ENCODE measurements at regions not wholly inside any gene's neighbourhood (a gene's known extent, or its start where the extent isn't known, plus 50 kb on each side); places are given as distances from the start of the nearest gene placed in this dataset.

DNA sequence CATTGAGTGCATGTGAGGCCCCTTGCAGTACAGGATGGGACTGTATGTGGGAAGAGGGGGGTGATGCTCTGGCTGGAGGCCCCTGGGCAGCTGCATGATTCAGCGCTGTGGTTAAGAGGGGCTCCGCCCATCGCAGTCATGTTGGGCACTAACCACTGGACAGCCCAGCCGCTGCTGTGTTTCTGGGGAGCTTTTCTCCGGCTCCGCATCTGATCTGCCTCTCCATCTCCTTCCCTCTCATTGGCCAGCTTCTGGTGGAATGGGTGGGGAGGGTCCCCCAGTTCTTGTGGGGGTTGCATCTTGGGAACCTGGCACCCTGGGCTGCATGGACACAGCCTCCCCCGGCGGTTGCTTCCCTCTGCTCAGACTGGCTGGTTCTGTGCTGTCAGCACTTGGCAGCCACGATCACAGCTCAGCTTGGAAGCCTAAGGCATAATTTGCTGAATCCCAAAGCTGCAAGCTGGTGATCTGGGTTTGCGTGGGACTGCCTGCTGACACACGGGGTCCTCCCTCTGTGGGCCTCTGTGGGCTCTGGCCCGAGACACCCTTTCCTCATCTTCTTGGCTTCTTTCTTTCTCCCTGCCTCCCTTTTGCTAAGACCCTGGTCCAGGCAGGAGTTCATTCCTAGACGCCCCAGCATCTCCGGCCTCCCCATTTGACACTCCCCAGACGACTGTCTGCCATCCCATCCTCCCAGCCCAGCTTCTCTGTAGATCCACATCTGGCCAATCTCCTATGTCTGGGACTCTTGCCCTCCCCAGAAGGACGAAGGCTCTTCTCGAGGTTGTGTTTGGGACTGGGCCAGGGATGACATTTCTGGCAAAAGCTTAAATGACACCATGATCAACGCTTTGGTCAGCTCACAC lies 168.3 kb downstream of the SEC14L1 start:
- no peak for DNase-seq

DNA sequence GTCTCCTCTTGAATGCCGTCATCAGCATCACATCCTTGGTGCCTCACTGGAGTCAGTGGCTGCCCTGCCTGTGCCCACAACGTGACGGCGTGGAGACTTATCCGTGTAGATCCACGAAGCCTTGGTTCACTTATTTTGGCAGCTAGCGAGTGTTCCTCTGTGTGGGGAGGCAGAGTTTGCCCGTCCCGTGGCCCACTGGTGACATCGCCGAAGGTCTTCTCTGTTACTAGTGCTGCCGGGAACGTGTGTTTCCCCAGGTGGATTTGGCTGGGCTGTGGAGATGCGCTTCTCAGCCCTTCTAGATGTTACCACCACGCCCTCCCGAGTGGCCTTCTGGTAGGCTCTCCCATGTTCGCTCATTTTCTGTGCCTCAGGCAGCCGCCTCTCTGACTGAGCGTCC lies 169.6 kb downstream of the SEC14L1 start:
- DNase-seq, result no peak

DNA sequence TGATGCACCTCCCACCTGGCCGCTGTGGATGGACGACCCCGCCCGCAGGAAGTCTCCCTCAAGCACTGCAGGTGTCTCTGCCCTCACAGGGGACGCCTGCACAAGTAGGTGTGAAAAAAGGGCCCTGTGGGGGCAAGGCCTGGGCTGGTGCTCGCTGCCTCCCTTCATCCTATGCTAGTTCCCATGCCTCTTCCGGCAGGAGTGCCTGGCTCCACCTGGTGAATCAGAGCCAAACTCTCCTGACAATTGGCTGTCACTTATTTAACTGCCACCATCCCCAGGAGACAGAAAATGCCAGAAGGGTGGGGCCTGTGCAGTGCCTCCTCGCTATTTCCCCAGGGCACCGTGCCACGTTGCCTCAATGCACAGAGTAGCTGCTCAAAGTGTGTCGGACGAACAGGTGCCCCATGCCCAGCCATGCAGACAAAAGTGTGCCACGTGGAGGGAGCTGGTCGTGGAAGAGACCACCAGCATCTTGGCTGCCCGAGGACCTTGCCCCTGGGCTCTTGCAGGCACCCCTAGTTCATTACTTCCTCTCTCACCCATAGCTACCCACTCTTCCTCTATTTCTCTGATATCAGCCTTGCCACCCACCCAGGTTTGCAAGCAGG lies 170.7 kb downstream of the SEC14L1 start:
- no peak for DNase-seq

GRCh38 chr17:77312061-77312701 lies 171.4 kb downstream of the SEC14L1 start:
- DNase-seq, result no peak

- DNase-seq, result no peak
Observed at GRCh38 chr17:77312786-77313599, 172.2 kb downstream of the SEC14L1 start.

- DNase-seq, result no peak
Observed at GRCh38 chr17:77313831-77314230, 173.1 kb downstream of the SEC14L1 start.

DNA sequence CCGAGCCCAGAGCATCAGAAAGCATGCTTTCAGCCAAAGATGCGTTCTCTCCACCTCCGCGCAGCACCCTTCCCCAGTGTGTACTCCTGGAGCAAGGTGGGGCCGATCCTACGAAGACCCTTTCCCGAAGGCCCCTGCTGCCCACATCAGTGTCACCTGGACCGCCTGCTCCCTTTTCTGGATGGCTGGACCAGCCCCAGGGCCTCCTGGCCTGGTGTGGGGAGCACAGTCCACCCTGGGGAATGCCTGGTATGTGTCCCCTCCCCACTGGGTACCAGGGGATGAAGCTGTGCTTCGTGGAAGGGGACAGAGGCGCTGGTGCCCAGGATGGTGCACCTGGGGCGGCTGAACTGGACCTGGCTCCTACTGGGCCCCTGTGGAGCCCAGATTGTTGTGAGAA lies 173.8 kb downstream of the SEC14L1 start:
- DNase-seq, result no peak

DNA sequence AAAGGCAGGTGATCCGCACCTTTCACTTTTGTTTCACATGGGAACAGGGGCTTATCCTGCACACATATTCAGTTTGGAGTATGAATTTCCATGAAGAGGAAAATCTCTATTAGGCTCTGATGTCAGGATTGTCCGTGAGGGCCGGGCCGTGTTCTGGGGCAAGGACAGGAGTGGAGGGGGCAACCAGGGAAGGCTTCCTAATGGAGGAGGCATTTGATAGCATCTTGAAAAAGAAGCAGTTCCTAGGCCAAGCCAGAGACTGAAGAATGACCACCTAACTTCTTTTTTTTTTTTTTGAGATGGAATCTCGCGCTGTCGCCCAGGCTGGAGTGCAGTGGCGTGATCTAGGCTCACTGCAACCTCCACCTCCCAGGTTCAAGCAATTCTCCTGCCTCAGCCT lies 174.2 kb downstream of the SEC14L1 start:
- no peak for DNase-seq

DNA sequence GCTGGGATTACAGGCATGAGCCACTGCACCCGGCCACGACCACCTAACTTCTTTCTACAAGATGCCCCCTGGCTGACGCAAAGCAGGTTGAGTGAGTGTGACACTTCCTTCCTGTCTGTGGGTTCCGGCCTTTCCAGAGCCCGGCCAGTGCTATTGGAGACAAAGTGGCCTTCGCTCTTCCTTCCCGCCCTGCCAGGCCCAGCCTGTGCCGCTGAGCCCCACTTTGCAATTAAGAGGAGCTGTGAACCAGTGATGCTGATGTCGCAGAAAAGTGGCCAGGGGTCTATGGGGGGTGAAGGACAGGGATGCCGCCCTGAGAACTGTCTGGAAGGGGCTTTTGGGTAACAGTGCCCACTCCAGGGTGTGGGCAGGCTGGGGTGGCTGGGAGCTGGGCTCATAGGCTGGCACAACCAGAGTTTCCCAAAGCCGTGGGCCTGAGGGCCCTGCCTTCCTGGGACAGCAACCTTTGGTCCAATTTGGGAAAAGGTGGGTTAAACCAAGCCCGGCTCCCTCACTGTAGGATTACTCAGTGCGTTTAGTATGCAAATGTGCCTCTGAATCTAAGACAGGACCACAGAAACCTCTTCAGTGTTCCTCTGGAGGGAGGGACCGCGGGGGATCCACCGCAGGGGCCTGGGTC lies 174.9 kb downstream of the SEC14L1 start:
- DNase-seq, result no peak

- no peak for DNase-seq
Observed at GRCh38 chr17:77316191-77316641, 175.4 kb downstream of the SEC14L1 start.

DNA sequence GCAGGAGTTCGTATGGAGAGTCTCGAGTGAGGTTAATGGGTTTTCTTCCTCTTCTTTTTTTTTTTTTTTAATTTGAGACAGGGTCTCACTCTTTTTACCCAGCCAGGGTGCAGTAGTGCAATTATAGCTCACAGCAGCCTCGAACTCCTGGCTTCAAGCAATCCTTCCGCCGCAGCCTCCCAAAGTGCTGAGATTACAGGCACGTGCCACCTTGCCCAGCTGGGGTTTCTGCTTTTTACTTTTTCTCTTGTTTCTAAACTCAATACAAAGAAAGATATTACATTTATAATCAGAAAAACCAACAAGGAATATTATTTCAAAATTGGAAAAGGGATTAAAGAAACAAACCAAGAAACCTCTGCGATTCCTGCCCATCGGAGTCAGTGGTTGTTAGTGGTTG lies 175.9 kb downstream of the SEC14L1 start:
- DNase-seq, result no peak

DNA sequence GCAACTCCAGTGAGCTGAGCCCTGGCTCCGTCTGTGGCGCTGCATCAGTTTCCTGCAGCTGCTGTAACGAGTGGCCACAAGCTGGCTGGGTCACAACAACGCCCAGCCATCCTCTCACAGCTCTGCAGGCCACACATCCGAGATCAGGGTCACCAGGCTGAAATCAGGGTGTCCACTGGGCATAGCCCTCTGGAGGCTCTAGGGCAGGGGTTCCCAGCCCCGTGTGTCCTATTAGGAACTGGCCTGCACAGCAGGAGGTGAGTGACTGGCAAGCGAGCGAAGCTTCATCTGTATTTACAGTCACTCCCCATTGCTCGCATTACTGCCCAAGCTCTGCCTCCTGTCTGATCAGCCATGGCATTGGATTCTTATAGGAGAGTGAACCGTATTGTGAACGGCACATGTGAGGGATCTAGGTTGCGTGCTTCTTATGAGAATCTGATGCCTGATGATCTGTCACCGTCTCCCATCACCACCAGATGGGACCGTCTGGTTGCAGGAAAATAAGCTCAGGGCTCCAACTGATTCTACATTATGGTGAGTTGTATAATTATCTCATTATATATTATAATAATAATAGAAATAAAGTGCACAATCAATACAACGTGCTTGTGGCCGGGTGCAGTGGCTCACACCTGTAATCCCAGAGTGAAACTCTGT lies 176.5 kb downstream of the SEC14L1 start:
- no peak for DNase-seq

GRCh38 chr17:77318021-77318420 lies 177.3 kb downstream of the SEC14L1 start:
- DNase-seq, result no peak

GRCh38 chr17:77318491-77319210 lies 177.9 kb downstream of the SEC14L1 start:
- DNase-seq, result no peak

GRCh38 chr17:77319211-77320043 lies 178.7 kb downstream of the SEC14L1 start:
- DNase-seq, result no peak

DNA sequence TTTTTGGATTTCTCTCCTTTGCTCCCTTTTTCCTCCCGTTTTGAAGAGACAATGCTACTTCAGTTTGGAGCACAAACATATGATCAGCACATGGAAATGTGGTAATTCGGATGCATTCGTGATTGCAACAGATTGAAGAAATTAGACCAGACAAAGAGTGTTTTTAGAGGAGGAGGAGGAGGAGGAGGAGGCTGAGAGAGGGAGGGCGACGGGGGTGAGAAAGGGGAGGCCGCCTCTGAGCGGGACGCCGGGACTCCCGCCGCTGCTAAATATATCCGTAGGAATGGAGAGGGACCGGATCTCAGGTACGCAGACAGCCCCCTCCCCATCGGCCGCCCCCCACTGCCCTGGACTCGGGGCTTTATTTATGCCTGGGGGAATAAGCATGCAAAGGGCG lies 179.3 kb downstream of the SEC14L1 start:
- no peak for DNase-seq

- no peak for DNase-seq
Observed at GRCh38 chr17:77320485-77321256, 179.9 kb downstream of the SEC14L1 start.

GRCh38 chr17:77321649-77322513 lies 181.1 kb downstream of the SEC14L1 start:
- DNase-seq, result peak; percentile 67
